IMR-90 (cell line): ENCODE measurements at regions not wholly inside any gene's neighbourhood (a gene's known extent, or its start where the extent isn't known, plus 50 kb on each side); places are given as distances from the start of the nearest gene placed in this dataset.

Experiments
- ATAC-seq: fragments of 200-7000 bp; cut with Tn5 transposase; 2 replicates; pipeline ENCODE4 v1.9.1; 2020; ENCODE audit warnings: low read depth, mild to moderate bottlenecking, moderate library complexity
- BruUV-seq: library from RNA; stranded (reverse); fragments of 400-500 nt; replicated peaks from 2 replicates; lab custom pipeline; 2021; lab: Mats Ljungman, UMichigan
- CTCF ChIA-PET: fragments of 300-600 bp; formaldehyde crosslinking; extraction: SDS; loops from one replicate; lab custom pipeline; 2021; ENCODE audit warnings: antibody characterized with exemption; lab: Yijun Ruan, JAX
- POLR2A ChIA-PET: fragments of 300-600 bp; sonication (Branson Sonifier 250); formaldehyde crosslinking; loops from one replicate; lab custom pipeline; 2022; ENCODE audit warnings: antibody characterized with exemption; ENCODE audit not compliant: unreplicated experiment; lab: Charles Lee
- DNase-seq: peaks from one replicate; pipeline ENCODE4 v3.0.0; 2013
- H2AFZ ChIP-seq: replicated peaks from 2 replicates; pipeline ENCODE3; 2013; ENCODE audit warnings: low read length, mild to moderate bottlenecking; ENCODE audit not compliant: poor library complexity
- H2AK5ac ChIP-seq: 2 replicates; pipeline ENCODE4 v1.6.1; 2013; ENCODE audit warnings: low read depth, low read length, inconsistent platforms
- H2AK9ac ChIP-seq: replicated peaks from 2 replicates; pipeline ENCODE3; 2013; ENCODE audit warnings: mild to moderate bottlenecking, low read depth, low read length, moderate library complexity; ENCODE audit not compliant: poor library complexity
- H2BK120ac ChIP-seq: 2 replicates; pipeline ENCODE4 v1.6.1; 2013; ENCODE audit warnings: low read depth, low read length, inconsistent platforms
- H2BK15ac ChIP-seq: 3 replicates; pipeline ENCODE4 v1.6.1; 2013; ENCODE audit warnings: low read depth, low read length, inconsistent platforms
- H2BK20ac ChIP-seq: 2 replicates; pipeline ENCODE4 v1.6.1; 2013; ENCODE audit warnings: low read depth, mild to moderate bottlenecking, inconsistent platforms, low read length, moderate library complexity
- H2BK5ac ChIP-seq: 2 replicates; pipeline ENCODE4 v1.6.1; 2013; ENCODE audit warnings: mild to moderate bottlenecking, low read depth, low read length, inconsistent platforms; ENCODE audit not compliant: poor library complexity, severe bottlenecking
- H3K14ac ChIP-seq: replicated peaks from 2 replicates; pipeline ENCODE4 v1.6.1; 2013; ENCODE audit warnings: low read depth, low read length, inconsistent platforms
- H3K18ac ChIP-seq: 2 replicates; pipeline ENCODE4 v1.6.1; 2013; ENCODE audit warnings: low read depth, low read length, control low read depth
- H3K23ac ChIP-seq: 2 replicates; pipeline ENCODE4 v1.6.1; 2013; ENCODE audit warnings: low read depth, low read length, inconsistent platforms
- H3K27ac ChIP-seq: 2 replicates; pipeline ENCODE4 v1.5.1; 2013; ENCODE audit warnings: mild to moderate bottlenecking, control low read depth, low read length; ENCODE audit not compliant: insufficient read depth
- H3K27me3 ChIP-seq: 2 replicates; pipeline ENCODE4 v1.6.1; 2013; ENCODE audit warnings: low read length; ENCODE audit not compliant: control insufficient read depth, insufficient read depth
- H3K36me3 ChIP-seq: 2 replicates; pipeline ENCODE4 v1.6.1; 2013; ENCODE audit warnings: low read length, mixed read lengths; ENCODE audit not compliant: control insufficient read depth, insufficient read depth
- H3K4ac ChIP-seq: 2 replicates; pipeline ENCODE4 v1.6.1; 2013; ENCODE audit warnings: low read depth, low read length, inconsistent platforms
- H3K4me1 ChIP-seq: 2 replicates; pipeline ENCODE4 v1.6.1; 2013; ENCODE audit warnings: low read length, mixed read lengths; ENCODE audit not compliant: control insufficient read depth, insufficient read depth
- H3K4me2 ChIP-seq: 2 replicates; pipeline ENCODE4 v1.6.1; 2013; ENCODE audit warnings: low read depth, mild to moderate bottlenecking, control low read depth, low read length, moderate library complexity
- H3K4me3 ChIP-seq: 2 replicates; pipeline ENCODE4 v1.5.1; 2013; ENCODE audit warnings: low read depth, mild to moderate bottlenecking, control low read depth, low read length, moderate library complexity; ENCODE audit not compliant: insufficient read depth
- H3K56ac ChIP-seq: 2 replicates; pipeline ENCODE4 v1.6.1; 2013; ENCODE audit warnings: low read length, inconsistent platforms; ENCODE audit not compliant: insufficient read depth; ENCODE audit errors: extremely low read depth
- H3K79me1 ChIP-seq, 2 experiments: 2 replicates each; pipeline ENCODE4 v1.6.1; 2013; ENCODE audit warnings: low read length in 2 of 2, inconsistent platforms in 1 of 2, low read depth in 1 of 2
- H3K9ac ChIP-seq: 2 replicates; pipeline ENCODE4 v1.6.1; 2013; ENCODE audit warnings: low read depth, low read length, control low read depth
- H3K9me1 ChIP-seq: 2 replicates; pipeline ENCODE4 v1.6.1; 2013; ENCODE audit warnings: low read length, inconsistent platforms; ENCODE audit not compliant: insufficient read depth
- H3K9me3 ChIP-seq: 2 replicates; pipeline ENCODE4 v1.6.1; 2013; ENCODE audit warnings: low read length; ENCODE audit not compliant: control insufficient read depth, insufficient read depth
- H4K20me1 ChIP-seq: 2 replicates; pipeline ENCODE4 v1.6.1; 2013; ENCODE audit warnings: low read length, inconsistent platforms; ENCODE audit not compliant: insufficient read depth
- H4K5ac ChIP-seq: 2 replicates; pipeline ENCODE4 v1.6.1; 2013; ENCODE audit warnings: mild to moderate bottlenecking, low read depth, low read length, control low read depth
- H4K8ac ChIP-seq, 2 experiments: 2 replicates each; pipeline ENCODE4 v1.6.1; 2013; ENCODE audit warnings: low read depth in 2 of 2, low read length in 2 of 2, control low read depth in 1 of 2, inconsistent platforms in 1 of 2
- H4K91ac ChIP-seq: 2 replicates; pipeline ENCODE4 v1.6.1; 2013; ENCODE audit warnings: low read depth, low read length, inconsistent platforms; ENCODE audit not compliant: insufficient read depth
- BHLHE40 ChIP-seq: fragments of 150-350 bp; IDR thresholded peaks from 2 replicates; pipeline ENCODE4 v1.6.1; 2016; ENCODE audit warnings: mild to moderate bottlenecking, low read depth, low read length
- CEBPB ChIP-seq: IDR thresholded peaks from 2 replicates; pipeline ENCODE4 v1.6.1; 2012; ENCODE audit warnings: low read depth, low read length, improper control_type of control experiment
- CHD1 ChIP-seq: IDR thresholded peaks from 2 replicates; pipeline ENCODE4 v1.6.1; 2012; ENCODE audit warnings: low read depth, low read length, improper control_type of control experiment
- FOS ChIP-seq: fragments of 150-350 bp; IDR thresholded peaks from 2 replicates; pipeline ENCODE4 v1.6.1; 2016; ENCODE audit warnings: low read depth, low read length
- MAFK ChIP-seq: IDR thresholded peaks from 2 replicates; pipeline ENCODE4 v1.6.1; 2012; ENCODE audit warnings: low read depth, low read length, improper control_type of control experiment
- MAZ ChIP-seq: IDR thresholded peaks from 2 replicates; pipeline ENCODE4 v1.6.1; 2012; ENCODE audit warnings: low read depth, mild to moderate bottlenecking, low read length, improper control_type of control experiment, moderate library complexity, borderline replicate concordance
- MXI1 ChIP-seq: IDR thresholded peaks from 2 replicates; pipeline ENCODE4 v1.6.1; 2012; ENCODE audit warnings: low read depth, mild to moderate bottlenecking, low read length, moderate library complexity, borderline replicate concordance
- NFE2L2 ChIP-seq: fragments of 150-350 bp; IDR thresholded peaks from 2 replicates; pipeline ENCODE4 v1.6.1; 2016; ENCODE audit warnings: low read depth, mild to moderate bottlenecking, low read length
- POLR2A ChIP-seq: IDR thresholded peaks from 2 replicates; pipeline ENCODE4 v1.6.1; 2012; ENCODE audit warnings: mild to moderate bottlenecking, low read depth, low read length
- RAD21 ChIP-seq: IDR thresholded peaks from 2 replicates; pipeline ENCODE4 v1.6.1; 2012; ENCODE audit warnings: low read length, improper control_type of control experiment
- RCOR1 ChIP-seq: IDR thresholded peaks from 2 replicates; pipeline ENCODE4 v1.6.1; 2012; ENCODE audit warnings: mild to moderate bottlenecking, low read length, improper control_type of control experiment; ENCODE audit not compliant: insufficient replicate concordance
- RFX5 ChIP-seq: IDR thresholded peaks from 2 replicates; pipeline ENCODE4 v1.8.0; 2012; ENCODE audit warnings: low read depth, mild to moderate bottlenecking, low read length, moderate library complexity
- SMC3 ChIP-seq: fragments of 150-350 bp; IDR thresholded peaks from 2 replicates; pipeline ENCODE4 v1.6.1; 2016; ENCODE audit warnings: low read depth, mild to moderate bottlenecking, antibody characterized with exemption, low read length, moderate library complexity
- WGBS, 2 experiments: methylation state at CpG; one replicate each; pipeline versions ENCODE4 v1.1.5 to v1.1.7; 2013; ENCODE audit warnings: missing lambda C conversion rate in 2 of 2; ENCODE audit not compliant: insufficient read length in 1 of 2; ENCODE audit errors: extremely low coverage in 2 of 2; 5-methylcytosine and 5-hydroxymethylcytosine counted together
- dilution Hi-C: fragments of 300-500 bp; cut with HindIII; formaldehyde crosslinking; loops from one replicate; pipeline ENCODE4 v1.14.3; 2018; ENCODE audit warnings: low sequenced_read_pairs; ENCODE audit not compliant: unreplicated experiment
- in situ Hi-C: fragments of 300-500 bp; cut with MboI; formaldehyde crosslinking; loops from 3 replicates; pipeline ENCODE4 v1.14.3; 2019; ENCODE audit warnings: low sequenced_read_pairs, inconsistent platforms, mixed read lengths
- intact Hi-C: fragments of 100-400 bp; cut with micrococcal nuclease; formaldehyde crosslinking; loops from 2 replicates; pipeline ENCODE4 v1.10.0; 2022
- TF ChIP-seq, protein P1 (sequence below): conservative IDR thresholded peaks from 2 replicates; pipeline ENCODE4 v1.5.1; 2012; ENCODE audit warnings: mild to moderate bottlenecking, low read depth, low read length, improper control_type of control experiment
- TF ChIP-seq, protein P2 (sequence below): fragments of 150-350 bp; IDR thresholded peaks from 2 replicates; pipeline ENCODE4 v1.6.1; 2017; ENCODE audit warnings: mild to moderate bottlenecking, antibody characterized with exemption, low read length, low read depth
- TF ChIP-seq, protein P3 (sequence below): fragments of 150-350 bp; IDR thresholded peaks from 2 replicates; pipeline ENCODE4 v1.6.1; 2016; ENCODE audit warnings: low read depth, mild to moderate bottlenecking, low read length, moderate library complexity, borderline replicate concordance

DNA sequence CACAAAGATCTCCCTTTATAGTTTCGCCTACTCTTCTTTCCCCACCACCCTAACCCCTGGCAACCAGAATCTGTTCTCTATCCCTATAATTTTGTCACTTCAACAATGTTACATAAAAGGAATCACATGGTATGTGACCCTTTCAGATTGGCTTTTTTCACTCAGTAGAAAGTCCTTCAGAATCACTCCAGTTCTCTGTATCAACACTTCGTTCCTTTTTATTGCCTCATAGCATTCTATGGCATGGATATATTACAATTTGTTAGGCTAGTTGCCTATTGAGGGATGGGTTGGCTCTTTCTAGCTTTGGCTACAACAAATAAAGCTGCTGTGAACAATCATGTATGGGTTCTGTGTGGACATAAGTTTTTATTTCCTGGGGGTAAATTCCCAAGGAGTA, 163.1 kb downstream of the RPIA start:
- no peak overlapping the region for H4K8ac ChIP-seq
- CTCF ChIA-PET: no interaction called here
- H4K91ac ChIP-seq: no peak overlapping the region
- H3K9ac ChIP-seq: no peak overlapping the region
- H3K14ac ChIP-seq: no peak overlapping the region
- H2BK5ac ChIP-seq: no peak overlapping the region
- H3K36me3 ChIP-seq: no peaks in the 10 kb centered on the region
- H3K4me3 ChIP-seq: no peak overlapping the region
- H2AFZ ChIP-seq: no peak overlapping the region
- no peak overlapping the region for H2AK5ac ChIP-seq
- no peak overlapping the region for H2BK120ac ChIP-seq
- no peaks in the 10 kb centered on the region for H3K4me1 ChIP-seq
- no peaks in the 10 kb centered on the region for H3K9me1 ChIP-seq
- H3K9me3 ChIP-seq: no peaks in the 10 kb centered on the region
- no peak for DNase-seq
- intact Hi-C loops: no loop called here
- H3K79me1 ChIP-seq: no peaks in the 10 kb centered on the region
- H3K18ac ChIP-seq: no peak overlapping the region
- H3K4me2 ChIP-seq: no peak overlapping the region
- H2AK9ac ChIP-seq: no peak overlapping the region
- no peak overlapping the region for H3K4ac ChIP-seq
- ATAC-seq: no peak
- in situ Hi-C loops: no loop called here
- no peak overlapping the region for H4K5ac ChIP-seq
- no peak overlapping the region for H2BK15ac ChIP-seq
- H3K56ac ChIP-seq: no peak overlapping the region
- POLR2A ChIA-PET: no interaction called here
- WGBS, 2 experiments: 29% methylated on average over 1 of the region's 2 CpGs; no CpG with 5 or more reads in 1 of the 2 experiments
- no TSS peak for BruUV-seq
- H3K23ac ChIP-seq: no peak overlapping the region
- no peaks in the 10 kb centered on the region for H4K20me1 ChIP-seq
- TF ChIP-seq FOS (no peak), SMC3 (no peak), CHD1 (no peak), RFX5 (no peak), CEBPB (no peak), BHLHE40 (no peak), RCOR1 (no peak), NFE2L2 (no peak), MXI1 (no peak), MAZ (no peak), POLR2A (no peak), MAFK (no peak), RAD21 (no peak)
- TF ChIP-seq, protein P1, sequence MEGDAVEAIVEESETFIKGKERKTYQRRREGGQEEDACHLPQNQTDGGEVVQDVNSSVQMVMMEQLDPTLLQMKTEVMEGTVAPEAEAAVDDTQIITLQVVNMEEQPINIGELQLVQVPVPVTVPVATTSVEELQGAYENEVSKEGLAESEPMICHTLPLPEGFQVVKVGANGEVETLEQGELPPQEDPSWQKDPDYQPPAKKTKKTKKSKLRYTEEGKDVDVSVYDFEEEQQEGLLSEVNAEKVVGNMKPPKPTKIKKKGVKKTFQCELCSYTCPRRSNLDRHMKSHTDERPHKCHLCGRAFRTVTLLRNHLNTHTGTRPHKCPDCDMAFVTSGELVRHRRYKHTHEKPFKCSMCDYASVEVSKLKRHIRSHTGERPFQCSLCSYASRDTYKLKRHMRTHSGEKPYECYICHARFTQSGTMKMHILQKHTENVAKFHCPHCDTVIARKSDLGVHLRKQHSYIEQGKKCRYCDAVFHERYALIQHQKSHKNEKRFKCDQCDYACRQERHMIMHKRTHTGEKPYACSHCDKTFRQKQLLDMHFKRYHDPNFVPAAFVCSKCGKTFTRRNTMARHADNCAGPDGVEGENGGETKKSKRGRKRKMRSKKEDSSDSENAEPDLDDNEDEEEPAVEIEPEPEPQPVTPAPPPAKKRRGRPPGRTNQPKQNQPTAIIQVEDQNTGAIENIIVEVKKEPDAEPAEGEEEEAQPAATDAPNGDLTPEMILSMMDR: no peak
- TF ChIP-seq, protein P2, sequence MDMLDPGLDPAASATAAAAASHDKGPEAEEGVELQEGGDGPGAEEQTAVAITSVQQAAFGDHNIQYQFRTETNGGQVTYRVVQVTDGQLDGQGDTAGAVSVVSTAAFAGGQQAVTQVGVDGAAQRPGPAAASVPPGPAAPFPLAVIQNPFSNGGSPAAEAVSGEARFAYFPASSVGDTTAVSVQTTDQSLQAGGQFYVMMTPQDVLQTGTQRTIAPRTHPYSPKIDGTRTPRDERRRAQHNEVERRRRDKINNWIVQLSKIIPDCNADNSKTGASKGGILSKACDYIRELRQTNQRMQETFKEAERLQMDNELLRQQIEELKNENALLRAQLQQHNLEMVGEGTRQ: no peak
- TF ChIP-seq, protein P3, sequence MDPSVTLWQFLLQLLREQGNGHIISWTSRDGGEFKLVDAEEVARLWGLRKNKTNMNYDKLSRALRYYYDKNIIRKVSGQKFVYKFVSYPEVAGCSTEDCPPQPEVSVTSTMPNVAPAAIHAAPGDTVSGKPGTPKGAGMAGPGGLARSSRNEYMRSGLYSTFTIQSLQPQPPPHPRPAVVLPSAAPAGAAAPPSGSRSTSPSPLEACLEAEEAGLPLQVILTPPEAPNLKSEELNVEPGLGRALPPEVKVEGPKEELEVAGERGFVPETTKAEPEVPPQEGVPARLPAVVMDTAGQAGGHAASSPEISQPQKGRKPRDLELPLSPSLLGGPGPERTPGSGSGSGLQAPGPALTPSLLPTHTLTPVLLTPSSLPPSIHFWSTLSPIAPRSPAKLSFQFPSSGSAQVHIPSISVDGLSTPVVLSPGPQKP: no peak
- H2BK20ac ChIP-seq: no peak overlapping the region
- no peak overlapping the region for H3K27ac ChIP-seq
- dilution Hi-C loops: no loop called here
- H3K27me3 ChIP-seq: no peaks in the 10 kb centered on the region
